Endothelial cell of umbilical vein (primary cell): ENCODE measurements at regions not wholly inside any gene's neighbourhood (a gene's known extent, or its start where the extent isn't known, plus 50 kb on each side); places are given as distances from the start of the nearest gene placed in this dataset.

Experiments
- BruUV-seq: library from RNA; stranded (reverse); fragments of 400-500 nt; replicated peaks from 2 replicates; lab custom pipeline; 2021; lab: Mats Ljungman, UMichigan
- CTCF ChIA-PET: fragments of 300-600, 350-600 bp; sonication (Branson Sonifier 250); formaldehyde crosslinking; loops from one replicate; lab custom pipeline; 2021; ENCODE audit warnings: antibody characterized with exemption, inconsistent platforms; lab: Charles Lee
- POLR2A ChIA-PET: fragments of 300-600, 350-600 bp; sonication (Branson Sonifier 250); formaldehyde crosslinking; loops from one replicate; lab custom pipeline; 2021; ENCODE audit warnings: antibody characterized with exemption, inconsistent platforms; lab: Charles Lee
- DNase-seq: peaks from one replicate; pipeline ENCODE4 v3.0.0-alpha.2; 2011; ENCODE audit warnings: low read depth, low spot score
- FAIRE-seq: peaks from 2 replicates; lab custom pipeline; 2011; peaks lifted over from hg19 to GRCh38; lab: Jason Lieb, UNC
- H2AFZ ChIP-seq: 2 replicates; pipeline ENCODE4 v1.6.0; 2012; ENCODE audit warnings: low read depth, low read length, control low read depth, inconsistent platforms
- H3K27ac ChIP-seq: 2 replicates; pipeline ENCODE4 v1.5.1; 2011; ENCODE audit warnings: low read depth, mild to moderate bottlenecking, control low read depth, low read length, moderate library complexity; ENCODE audit not compliant: insufficient read depth
- H3K27me3 ChIP-seq, 2 experiments: 2 replicates each; pipeline versions ENCODE4 v1.6.0 to v1.6.1; 2011; ENCODE audit warnings: low read length in 2 of 2, mixed read lengths in 1 of 2; ENCODE audit not compliant: control insufficient read depth in 2 of 2, insufficient read depth in 2 of 2
- H3K36me3 ChIP-seq, 2 experiments: 2 replicates in 1 of 2; 3 replicates in 1 of 2; pipeline ENCODE4 v1.5.1; 2011; ENCODE audit warnings: low read length in 2 of 2, mild to moderate bottlenecking in 1 of 2, moderate library complexity in 1 of 2; ENCODE audit not compliant: control insufficient read depth in 2 of 2, insufficient read depth in 2 of 2; ENCODE audit errors: extremely low read depth in 1 of 2
- H3K4me1 ChIP-seq: 3 replicates; pipeline ENCODE4 v1.5.1; 2011; ENCODE audit warnings: mild to moderate bottlenecking, low read length; ENCODE audit not compliant: control insufficient read depth, insufficient read depth; ENCODE audit errors: extremely low read depth
- H3K4me2 ChIP-seq: 2 replicates; pipeline ENCODE4 v1.6.1; 2011; ENCODE audit warnings: low read length, control low read depth, mixed read lengths; ENCODE audit not compliant: insufficient read depth
- H3K4me3 ChIP-seq, 3 experiments: fragments of 200-600 bp in 1 of 3; sonication (generic), shearing (Covaris generic) in 1 of 3; replicated peaks in 1 of 3; 2 replicates each; pipeline ENCODE4 v1.5.1; 2011 to 2016; ENCODE audit warnings: control low read depth in 3 of 3, low read length in 3 of 3, mild to moderate bottlenecking in 2 of 3, inconsistent platforms in 1 of 3, low read depth in 1 of 3, moderate library complexity in 1 of 3; ENCODE audit not compliant: insufficient read depth in 1 of 3
- H3K79me2 ChIP-seq: 2 replicates; pipeline ENCODE4 v1.6.0; 2012; ENCODE audit warnings: low read length, inconsistent platforms; ENCODE audit not compliant: control insufficient read depth, insufficient read depth
- H3K9ac ChIP-seq: replicated peaks from 2 replicates; pipeline ENCODE3; 2011; ENCODE audit warnings: low read length, control low read depth; ENCODE audit not compliant: insufficient read depth; ENCODE audit errors: extremely low read depth
- H3K9me1 ChIP-seq: replicated peaks from 3 replicates; pipeline ENCODE4 v1.6.0; 2011; ENCODE audit warnings: mild to moderate bottlenecking, low read length; ENCODE audit not compliant: control insufficient read depth, insufficient read depth; ENCODE audit errors: extremely low read depth
- H3K9me3 ChIP-seq: replicated peaks from 2 replicates; pipeline ENCODE4 v1.5.1; 2012; ENCODE audit warnings: low read length, inconsistent platforms; ENCODE audit not compliant: control insufficient read depth, insufficient read depth
- H4K20me1 ChIP-seq: replicated peaks from 2 replicates; pipeline ENCODE3; 2011; ENCODE audit warnings: mild to moderate bottlenecking, low read length; ENCODE audit not compliant: control insufficient read depth, insufficient read depth; ENCODE audit errors: extremely low read depth
- CTCF ChIP-seq, 2 donors: IDR thresholded peaks; 1 replicate in 1 of 2; 2 replicates in 1 of 2; pipeline ENCODE4 v1.5.1; 2011; ENCODE audit warnings: low read length in 2 of 2, mild to moderate bottlenecking in 2 of 2, moderate library complexity in 2 of 2, control low read depth in 1 of 2, inconsistent platforms in 1 of 2, low read depth in 1 of 2; ENCODE audit not compliant: insufficient read depth in 1 of 2; ENCODE audit errors: extremely low read depth in 1 of 2
- FOS ChIP-seq: IDR thresholded peaks from 2 replicates; pipeline ENCODE4 v1.6.1; 2011; ENCODE audit warnings: mild to moderate bottlenecking, low read length, moderate library complexity, borderline replicate concordance; ENCODE audit not compliant: insufficient read depth
- GATA2 ChIP-seq: IDR thresholded peaks from 2 replicates; pipeline ENCODE4 v1.7.0; 2011; ENCODE audit warnings: low read depth, mild to moderate bottlenecking, moderate library complexity, mixed read lengths, low read length; ENCODE audit not compliant: insufficient read length, insufficient read depth
- JUN ChIP-seq: IDR thresholded peaks from 2 replicates; pipeline ENCODE4 v1.6.1; 2011; ENCODE audit warnings: borderline replicate concordance, low read depth; ENCODE audit not compliant: insufficient read length, insufficient read depth
- MYC ChIP-seq: IDR thresholded peaks from one replicate; pipeline ENCODE4 v1.6.1; 2011; ENCODE audit warnings: mild to moderate bottlenecking, low read depth, low read length
- POLR2A ChIP-seq: IDR thresholded peaks from 2 replicates; pipeline ENCODE4 v1.6.1; 2012; ENCODE audit warnings: low read depth, mild to moderate bottlenecking, control low read depth, low read length
- POLR2AphosphoS5 ChIP-seq: IDR thresholded peaks from 2 replicates; pipeline ENCODE4 v1.6.1; 2012; ENCODE audit warnings: low read depth, mild to moderate bottlenecking, control low read depth, low read length, moderate library complexity; ENCODE audit not compliant: insufficient read depth
- dilution Hi-C: fragments of 300-500 bp; cut with MboI; formaldehyde crosslinking; loops from one replicate; pipeline ENCODE4 v1.15.0; 2019; ENCODE audit warnings: low sequenced_read_pairs; ENCODE audit not compliant: extremely low pct_ligation_motif_present
- intact Hi-C: fragments of 100-400 bp; cut with micrococcal nuclease; formaldehyde crosslinking; loops from one replicate; pipeline ENCODE4 v1.10.0; 2022
- TF ChIP-seq, protein P1 (sequence below): IDR thresholded peaks from 2 replicates; pipeline ENCODE4 v1.6.1; 2011; ENCODE audit not compliant: insufficient read depth, insufficient read length

DNA sequence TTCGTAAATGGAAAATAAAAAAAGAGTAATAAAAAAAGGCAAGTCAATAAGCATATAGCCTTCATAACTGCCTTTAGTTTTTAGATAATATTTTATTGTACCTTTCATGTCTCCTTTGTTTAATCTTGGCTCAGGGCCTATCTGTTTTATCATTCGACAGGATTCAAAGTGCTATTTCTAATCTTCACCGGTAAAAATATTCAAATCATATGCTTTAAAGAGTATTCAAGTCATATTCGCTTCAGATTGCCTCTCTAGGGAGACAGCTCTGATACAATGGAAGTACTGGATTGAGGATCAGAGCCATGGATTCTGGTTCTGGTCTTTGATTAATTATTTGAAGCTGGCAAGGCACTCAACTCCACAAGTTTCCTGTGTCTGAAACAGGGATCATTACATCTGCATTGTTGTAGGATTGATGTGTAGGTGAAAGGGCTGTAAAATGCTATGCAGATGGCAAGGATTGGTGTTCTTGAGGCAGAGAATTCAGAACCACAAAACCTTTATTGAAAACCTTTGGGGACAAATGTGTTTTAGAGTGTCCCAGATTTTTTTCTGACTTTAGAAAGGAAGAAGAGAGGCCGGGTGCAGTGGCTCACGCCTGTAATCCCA, 84.3 kb upstream of the RAPH1 start:
- intact Hi-C loops (no loop called here), dilution Hi-C loops (no loop called here)
- Histone ChIP-seq H3K9ac (no peak overlapping the region), H3K9me3 (no peaks in the 10 kb centered on the region), H3K27ac (no peak overlapping the region), H3K9me1 (no peaks in the 10 kb centered on the region), H2AFZ (peak overlapping the region; percentile 4), H4K20me1 (no peaks in the 10 kb centered on the region), H3K4me3 (no peak overlapping the region), H3K27me3 (no peaks in the 10 kb centered on the region), H3K4me1 (no peaks in the 10 kb centered on the region), H3K36me3 (no peaks in the 10 kb centered on the region), H3K79me2 (no peaks in the 10 kb centered on the region), H3K4me2 (no peak overlapping the region)
- ChIA-PET CTCF (no interaction called here), POLR2A (no interaction called here)
- DNase-seq (peak; percentile 38), FAIRE-seq (no peak)
- TF ChIP-seq FOS, result no peak
- no peak for TF ChIP-seq MYC
- no peak for TF ChIP-seq POLR2A
- no peak for TF ChIP-seq CTCF (IDR thresholded peaks at IDR 0.05; ENCODE audit: extremely low read depth in 1 of 2, insufficient read depth in 1 of 2, low read depth in 1 of 2, low read length in 2 of 2)
- TF ChIP-seq JUN, result no peak
- no peak for TF ChIP-seq GATA2
- TF ChIP-seq, protein P1, sequence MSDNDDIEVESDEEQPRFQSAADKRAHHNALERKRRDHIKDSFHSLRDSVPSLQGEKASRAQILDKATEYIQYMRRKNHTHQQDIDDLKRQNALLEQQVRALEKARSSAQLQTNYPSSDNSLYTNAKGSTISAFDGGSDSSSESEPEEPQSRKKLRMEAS, result no peak
- no peak for TF ChIP-seq POLR2AphosphoS5
- no TSS peak for BruUV-seq
